HG03342 (cell line): ENCODE measurements at regions not wholly inside any gene's neighbourhood (a gene's known extent, or its start where the extent isn't known, plus 50 kb on each side); places are given as distances from the start of the nearest gene placed in this dataset.

Experiments
- ATAC-seq: cut with Tn5 transposase; IDR thresholded peaks from one replicate; pipeline ENCODE4 v1.9.1; 2021; ENCODE audit warnings: mild to moderate bottlenecking, moderate library complexity; ENCODE audit not compliant: unreplicated experiment

- ATAC-seq, result no peak
Observed at GRCh38 chr18:77896586-77897252, 647.1 kb downstream of the GALR1 start.

GRCh38 chr18:77897606-77898005 lies 648.0 kb downstream of the GALR1 start:
- no peak for ATAC-seq

GRCh38 chr18:77899972-77900754 lies 650.5 kb downstream of the GALR1 start:
- peak; percentile 100 for ATAC-seq

- ATAC-seq, result no peak
Observed at GRCh38 chr18:77905011-77905410, 655.4 kb downstream of the GALR1 start.

- ATAC-seq, result no peak
Observed at GRCh38 chr18:77905449-77906055, 655.9 kb downstream of the GALR1 start.

GRCh38 chr18:77906103-77906892 lies 656.6 kb downstream of the GALR1 start:
- no peak for ATAC-seq

- ATAC-seq, result no peak
Observed at GRCh38 chr18:77910347-77910746, 660.7 kb downstream of the GALR1 start.

- ATAC-seq, result no peak
Observed at GRCh38 chr18:77911971-77912605, 662.4 kb downstream of the GALR1 start.

GRCh38 chr18:77918730-77919129 lies 669.1 kb downstream of the GALR1 start:
- no peak for ATAC-seq

GRCh38 chr18:77919923-77920322 lies 670.3 kb downstream of the GALR1 start:
- no peak for ATAC-seq

GRCh38 chr18:77935342-77935741 lies 685.7 kb downstream of the GALR1 start:
- no peak for ATAC-seq

- no peak for ATAC-seq
Observed at GRCh38 chr18:77940566-77940965, 690.9 kb downstream of the GALR1 start.

GRCh38 chr18:77944533-77944932 lies 694.9 kb downstream of the GALR1 start:
- no peak for ATAC-seq

GRCh38 chr18:77948567-77948966 lies 698.9 kb downstream of the GALR1 start:
- no peak for ATAC-seq

GRCh38 chr18:77949355-77949973 lies 699.8 kb downstream of the GALR1 start:
- ATAC-seq, result no peak

- no peak for ATAC-seq
Observed at GRCh38 chr18:77959248-77959647, 709.6 kb downstream of the GALR1 start.

- ATAC-seq, result no peak
Observed at GRCh38 chr18:77960791-77961410, 711.3 kb downstream of the GALR1 start.

GRCh38 chr18:77967071-77967470 lies 717.4 kb downstream of the GALR1 start:
- ATAC-seq, result no peak

GRCh38 chr18:77967791-77968190 lies 718.1 kb downstream of the GALR1 start:
- no peak for ATAC-seq

- ATAC-seq, result no peak
Observed at GRCh38 chr18:77969972-77970371, 720.3 kb downstream of the GALR1 start.
